ENCODE measurements at regions not wholly inside any gene's neighbourhood (a gene's known extent, or its start where the extent isn't known, plus 50 kb on each side); places are given as distances from the start of the nearest gene placed in this dataset.
A peak's percentile ranks its signal among the peaks of the same experiment; 100 is the strongest.

DNA sequence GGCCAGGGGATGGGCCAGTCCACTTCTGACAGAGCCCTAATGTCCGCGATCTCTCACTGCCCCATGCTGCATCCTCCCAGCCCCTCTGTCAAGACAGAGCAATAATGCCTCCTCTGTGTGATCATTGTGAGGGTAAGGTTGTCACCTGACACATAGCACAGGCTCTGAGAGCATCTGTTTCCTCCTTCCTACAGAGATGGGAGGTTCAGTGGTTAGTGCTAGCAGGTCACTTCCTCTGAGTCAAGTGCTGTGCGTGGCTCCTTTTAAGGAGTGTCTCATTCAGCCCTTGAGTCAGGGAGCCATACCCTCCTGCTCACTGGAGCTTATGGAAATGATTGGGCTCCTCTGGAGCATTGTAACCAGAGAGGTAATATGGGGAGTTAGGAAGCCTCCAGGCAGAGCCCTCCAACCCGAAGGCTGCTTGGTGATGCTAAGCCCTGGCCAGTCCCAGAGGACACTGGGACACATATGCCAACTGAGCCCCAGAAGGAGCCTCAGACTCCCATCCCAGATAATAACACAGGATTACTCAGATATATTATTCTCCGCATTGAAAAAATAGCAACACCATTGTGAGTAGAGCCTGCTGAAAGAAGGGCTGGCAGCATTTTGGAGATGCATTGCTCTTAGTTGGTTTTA is 189.0 kb downstream of the GALNT1 start:
- POLR2A ChIA-PET = no interaction called here
- DNase-seq (ENCODE audit: extremely low spot score) = no peak
- TF ChIP-seq FOXM1 (IDR thresholded peaks at IDR 0.05; ENCODE audit: borderline replicate concordance) = no peak
- TF ChIP-seq HDGF (IDR thresholded peaks at IDR 0.05; ENCODE audit: borderline replicate concordance) = no peak
- TF ChIP-seq L3MBTL2 (conservative IDR thresholded peaks at IDR 0.05) = no peak
- no peak for TF ChIP-seq NFRKB (IDR thresholded peaks at IDR 0.05)
- no peak for TF ChIP-seq FOXA1 (IDR thresholded peaks at IDR 0.05)
- TF ChIP-seq LEF1 (IDR thresholded peaks at IDR 0.05; ENCODE audit: borderline replicate concordance) = no peak
- TF ChIP-seq ZNF384 (IDR thresholded peaks at IDR 0.05) = no peak
- TF ChIP-seq FOXK2 (IDR thresholded peaks at IDR 0.05) = no peak
- TF ChIP-seq ARNT (IDR thresholded peaks at IDR 0.05) = no peak
- no peak for TF ChIP-seq BHLHE40 (IDR thresholded peaks at IDR 0.05; ENCODE audit: borderline replicate concordance)
- TF ChIP-seq SUZ12 (IDR thresholded peaks at IDR 0.05) = no peak
- no peak for TF ChIP-seq SP1 (IDR thresholded peaks at IDR 0.05)
- TF ChIP-seq ELF4 (IDR thresholded peaks at IDR 0.05) = no peak
- no peak for TF ChIP-seq TARDBP (IDR thresholded peaks at IDR 0.05)
- TF ChIP-seq CTBP1 (IDR thresholded peaks at IDR 0.05; ENCODE audit: borderline replicate concordance) = no peak
- TF ChIP-seq, protein P1, sequence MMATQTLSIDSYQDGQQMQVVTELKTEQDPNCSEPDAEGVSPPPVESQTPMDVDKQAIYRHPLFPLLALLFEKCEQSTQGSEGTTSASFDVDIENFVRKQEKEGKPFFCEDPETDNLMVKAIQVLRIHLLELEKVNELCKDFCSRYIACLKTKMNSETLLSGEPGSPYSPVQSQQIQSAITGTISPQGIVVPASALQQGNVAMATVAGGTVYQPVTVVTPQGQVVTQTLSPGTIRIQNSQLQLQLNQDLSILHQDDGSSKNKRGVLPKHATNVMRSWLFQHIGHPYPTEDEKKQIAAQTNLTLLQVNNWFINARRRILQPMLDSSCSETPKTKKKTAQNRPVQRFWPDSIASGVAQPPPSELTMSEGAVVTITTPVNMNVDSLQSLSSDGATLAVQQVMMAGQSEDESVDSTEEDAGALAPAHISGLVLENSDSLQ (IDR thresholded peaks at IDR 0.05) = no peak
- CTCF ChIA-PET = interaction anchor here (1.7 kb wide), 1 partner anchor 14 kb away, joined by 3 read pairs; no protein-coding TSS in a partner anchor

DNA sequence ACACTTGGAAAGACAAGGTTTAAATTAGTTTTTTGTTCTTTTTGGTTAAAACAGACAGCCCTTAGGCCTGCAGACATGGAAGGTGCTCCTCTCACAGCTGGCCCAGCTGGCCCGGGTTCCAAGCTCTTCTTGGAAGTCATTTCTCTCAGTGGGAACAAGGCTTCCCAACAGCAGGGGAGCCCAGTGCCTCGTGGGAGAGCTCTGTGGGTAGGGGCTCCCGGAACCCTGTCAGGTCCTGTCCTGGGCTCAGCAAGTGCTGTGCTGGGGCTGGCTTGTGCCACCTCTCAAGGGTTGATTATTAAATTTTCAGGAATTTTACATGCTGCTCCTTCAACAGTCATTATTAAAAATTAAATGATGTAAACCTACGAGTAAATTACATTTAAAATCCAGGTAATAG is 189.6 kb downstream of the GALNT1 start:
- no peak for TF ChIP-seq HDGF (IDR thresholded peaks at IDR 0.05; ENCODE audit: borderline replicate concordance)
- TF ChIP-seq SP1 (IDR thresholded peaks at IDR 0.05) = no peak
- TF ChIP-seq NFRKB (IDR thresholded peaks at IDR 0.05) = no peak
- no peak for TF ChIP-seq L3MBTL2 (conservative IDR thresholded peaks at IDR 0.05)
- TF ChIP-seq, protein P1 (IDR thresholded peaks at IDR 0.05) = no peak
- TF ChIP-seq FOXA1 (IDR thresholded peaks at IDR 0.05) = no peak
- no peak for TF ChIP-seq LEF1 (IDR thresholded peaks at IDR 0.05; ENCODE audit: borderline replicate concordance)
- no peak for TF ChIP-seq ZNF384 (IDR thresholded peaks at IDR 0.05)
- TF ChIP-seq TARDBP (IDR thresholded peaks at IDR 0.05) = no peak
- no peak for TF ChIP-seq FOXK2 (IDR thresholded peaks at IDR 0.05)
- no peak for TF ChIP-seq SUZ12 (IDR thresholded peaks at IDR 0.05)
- CTCF ChIA-PET = interaction anchor here (1.7 kb wide), 1 partner anchor 15 kb away, joined by 3 read pairs; no protein-coding TSS in a partner anchor
- DNase-seq (ENCODE audit: extremely low spot score) = no peak
- POLR2A ChIA-PET = no interaction called here

DNA sequence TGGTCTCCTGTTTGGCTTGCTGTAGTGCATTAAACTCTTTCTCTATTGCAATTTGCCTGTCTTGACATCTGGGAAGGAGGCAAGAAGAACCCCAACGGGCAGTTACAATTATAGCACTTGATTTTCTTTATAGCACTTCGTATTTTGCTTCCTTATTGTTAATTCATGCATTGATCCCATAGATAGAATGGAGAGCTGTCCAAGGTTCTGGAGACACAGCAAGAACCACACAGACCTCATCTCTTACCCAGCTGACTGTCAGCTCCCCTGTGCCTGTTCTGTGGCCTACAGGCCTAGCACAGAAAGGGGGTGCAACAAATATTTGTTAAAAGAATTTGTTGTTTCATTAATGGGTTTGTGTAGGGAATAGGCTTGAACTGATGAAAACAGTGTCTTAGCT is 194.3 kb downstream of the GALNT1 start:
- TF ChIP-seq ARNT (IDR thresholded peaks at IDR 0.05) (no peak), CTBP1 (IDR thresholded peaks at IDR 0.05; ENCODE audit: borderline replicate concordance) (no peak), FOXA1 (IDR thresholded peaks at IDR 0.05) (no peak), ZNF384 (IDR thresholded peaks at IDR 0.05) (no peak), ELF4 (IDR thresholded peaks at IDR 0.05) (no peak), L3MBTL2 (conservative IDR thresholded peaks at IDR 0.05) (no peak), FOXK2 (IDR thresholded peaks at IDR 0.05) (no peak), BHLHE40 (IDR thresholded peaks at IDR 0.05; ENCODE audit: borderline replicate concordance) (no peak), SUZ12 (IDR thresholded peaks at IDR 0.05) (no peak), HDGF (IDR thresholded peaks at IDR 0.05; ENCODE audit: borderline replicate concordance) (no peak), FOXM1 (IDR thresholded peaks at IDR 0.05; ENCODE audit: borderline replicate concordance) (no peak)
- TF ChIP-seq, protein P1 (IDR thresholded peaks at IDR 0.05) = no peak
- DNase-seq (ENCODE audit: extremely low spot score) = no peak
- ChIA-PET CTCF (interaction anchor here (1.7 kb wide), 1 partner anchor 19 kb away, joined by 4 read pairs; no protein-coding TSS in a partner anchor), POLR2A (no interaction called here)

DNA sequence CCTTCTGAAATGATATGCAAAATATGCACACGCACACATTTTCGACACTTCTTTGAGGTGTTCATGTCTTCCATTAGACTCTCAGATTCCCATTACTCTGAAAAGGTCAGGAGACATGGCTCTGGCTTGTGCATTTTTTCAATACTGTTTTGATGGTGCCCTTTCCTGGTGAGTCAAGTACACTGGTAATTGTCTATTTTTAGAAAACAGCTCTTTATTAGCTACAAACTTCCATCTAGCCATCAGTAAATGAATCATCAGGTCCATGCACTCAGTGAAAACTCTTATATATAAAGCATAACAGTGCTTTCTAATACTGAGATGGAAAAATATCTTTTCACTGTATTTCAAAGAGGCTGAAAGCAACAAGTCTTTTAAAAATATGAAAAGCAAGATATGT is 194.9 kb downstream of the GALNT1 start:
- DNase-seq (ENCODE audit: extremely low spot score) = no peak
- ChIA-PET CTCF (interaction anchor here (0.5 to 1.7 kb wide), 2 partner anchors 20 to 69 kb away, joined by 4 to 5 read pairs; no protein-coding TSS in a partner anchor), POLR2A (no interaction called here)
- TF ChIP-seq SUZ12 (IDR thresholded peaks at IDR 0.05) (no peak), NFRKB (IDR thresholded peaks at IDR 0.05) (no peak), CTBP1 (IDR thresholded peaks at IDR 0.05; ENCODE audit: borderline replicate concordance) (no peak), BHLHE40 (IDR thresholded peaks at IDR 0.05; ENCODE audit: borderline replicate concordance) (no peak), ARNT (IDR thresholded peaks at IDR 0.05) (no peak), ELF4 (IDR thresholded peaks at IDR 0.05) (no peak)

DNA sequence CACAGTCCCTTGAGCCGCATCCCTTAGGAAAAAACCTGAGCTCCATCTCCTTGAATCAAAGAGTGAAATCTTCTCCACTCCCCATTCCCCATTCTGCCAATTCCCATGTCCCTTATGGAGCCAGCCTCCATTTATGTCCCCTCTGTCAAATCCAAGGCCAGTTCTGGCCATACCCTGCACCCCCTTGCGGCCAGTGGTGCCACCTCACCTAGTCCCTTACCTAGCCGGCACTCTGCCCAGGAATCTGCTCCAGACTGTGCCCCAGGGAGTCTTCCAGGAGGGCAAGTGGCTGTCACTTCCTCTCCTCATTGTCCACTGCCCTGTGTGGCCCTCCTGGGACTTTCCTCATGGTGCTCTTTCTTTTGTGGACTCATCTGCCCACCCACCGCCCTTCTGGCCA is 195.4 kb upstream of the RMP24 start:
- ChIA-PET CTCF (interaction anchor here (0.5 to 1.7 kb wide), 3 partner anchors 21 to 254 kb away, joined by 3 to 5 read pairs (median 4); no protein-coding TSS in a partner anchor), POLR2A (no interaction called here)
- TF ChIP-seq CTBP1 (IDR thresholded peaks at IDR 0.05; ENCODE audit: borderline replicate concordance) = no peak
- peak; percentile 62 for DNase-seq (ENCODE audit: extremely low spot score)

DNA sequence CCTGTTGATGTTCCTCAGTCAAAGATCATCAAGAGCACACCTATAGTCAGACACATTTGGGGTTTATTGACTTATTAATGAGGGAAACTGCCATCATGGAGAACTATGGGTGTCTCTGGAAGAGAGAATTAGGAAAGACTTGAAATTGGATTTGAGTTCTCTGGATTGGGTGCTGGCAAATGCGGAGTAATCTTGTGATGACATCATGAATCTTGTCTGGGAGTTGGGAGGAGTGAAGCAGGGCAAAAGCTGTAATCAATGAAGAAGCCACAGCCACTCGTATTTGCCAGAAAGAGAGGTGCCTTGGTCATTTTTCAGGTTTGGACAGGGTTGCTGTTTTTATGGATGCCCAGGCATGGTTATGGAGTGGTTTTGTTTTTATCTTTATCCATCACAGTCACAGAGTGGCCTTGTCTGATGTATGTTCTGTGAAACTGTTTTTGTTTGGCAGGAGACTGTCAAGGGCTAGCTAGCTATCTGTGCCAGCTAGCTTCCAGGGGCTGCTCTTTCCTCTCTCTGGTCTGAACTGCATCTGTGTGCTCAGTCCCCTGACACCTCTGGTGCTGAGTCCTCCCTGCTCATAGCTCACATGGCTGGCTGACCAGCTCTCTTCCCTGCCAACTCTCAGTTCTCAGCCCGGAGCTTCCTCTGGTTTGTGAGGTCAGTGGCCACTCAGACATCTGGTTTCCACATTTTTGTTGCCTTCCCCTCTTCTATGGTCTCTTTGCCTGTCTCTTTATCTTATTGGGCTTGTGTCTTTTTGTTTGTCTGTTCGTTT is 193.4 kb upstream of the RMP24 start:
- TF ChIP-seq NFRKB (IDR thresholded peaks at IDR 0.05) (no peak), BHLHE40 (IDR thresholded peaks at IDR 0.05; ENCODE audit: borderline replicate concordance) (no peak), CTBP1 (IDR thresholded peaks at IDR 0.05; ENCODE audit: borderline replicate concordance) (no peak), ARNT (IDR thresholded peaks at IDR 0.05) (no peak), SUZ12 (IDR thresholded peaks at IDR 0.05) (no peak), SP1 (IDR thresholded peaks at IDR 0.05) (no peak), FOXK2 (IDR thresholded peaks at IDR 0.05) (no peak), FOXA1 (IDR thresholded peaks at IDR 0.05) (no peak), LEF1 (IDR thresholded peaks at IDR 0.05; ENCODE audit: borderline replicate concordance) (no peak), HDGF (IDR thresholded peaks at IDR 0.05; ENCODE audit: borderline replicate concordance) (no peak), L3MBTL2 (conservative IDR thresholded peaks at IDR 0.05) (no peak), ZNF384 (IDR thresholded peaks at IDR 0.05) (no peak), TARDBP (IDR thresholded peaks at IDR 0.05) (no peak), ELF4 (IDR thresholded peaks at IDR 0.05) (no peak), FOXM1 (IDR thresholded peaks at IDR 0.05; ENCODE audit: borderline replicate concordance) (no peak)
- TF ChIP-seq, protein P1 (IDR thresholded peaks at IDR 0.05) = no peak
- DNase-seq (ENCODE audit: extremely low spot score) = no peak
- ChIA-PET CTCF (interaction anchor here (0.9 kb wide), 1 partner anchor 11 kb away, joined by 3 read pairs; no protein-coding TSS in a partner anchor), POLR2A (no interaction called here)

Measured in HEK293T (cell line).